Esophagus muscularis mucosa (tissue), 4 donors: ENCODE measurements at regions not wholly inside any gene's neighbourhood (a gene's known extent, or its start where the extent isn't known, plus 50 kb on each side); places are given as distances from the start of the nearest gene placed in this dataset.

Experiments used
- EP300 ChIP-seq: sonication (generic); formaldehyde crosslinking; IDR thresholded peaks from one replicate; pipeline ENCODE4 v1.6.1; 2017; ENCODE audit warnings: antibody characterized with exemption
- POLR2A ChIP-seq: fragments of 450-650 bp; IDR thresholded peaks from one replicate; pipeline ENCODE4 v1.6.1; 2017; ENCODE audit warnings: antibody characterized with exemption, moderate library complexity, mild to moderate bottlenecking, low read depth
- POLR2AphosphoS5 ChIP-seq, 2 donors: sonication (generic); formaldehyde crosslinking; IDR thresholded peaks; one replicate each; pipeline ENCODE4 v1.6.1; 2017; ENCODE audit warnings: antibody characterized with exemption in 2 of 2
- TF ChIP-seq, protein P1 (sequence below), 3 experiments: fragments of 200-600 bp in 2 of 3; fragments of 450-650 bp in 1 of 3; sonication (generic) in 2 of 3; IDR thresholded peaks; one replicate each; pipeline ENCODE4 v1.5.1; 2017 to 2019; ENCODE audit warnings: antibody characterized with exemption in 3 of 3, mild to moderate bottlenecking in 2 of 3, moderate library complexity in 1 of 3

DNA sequence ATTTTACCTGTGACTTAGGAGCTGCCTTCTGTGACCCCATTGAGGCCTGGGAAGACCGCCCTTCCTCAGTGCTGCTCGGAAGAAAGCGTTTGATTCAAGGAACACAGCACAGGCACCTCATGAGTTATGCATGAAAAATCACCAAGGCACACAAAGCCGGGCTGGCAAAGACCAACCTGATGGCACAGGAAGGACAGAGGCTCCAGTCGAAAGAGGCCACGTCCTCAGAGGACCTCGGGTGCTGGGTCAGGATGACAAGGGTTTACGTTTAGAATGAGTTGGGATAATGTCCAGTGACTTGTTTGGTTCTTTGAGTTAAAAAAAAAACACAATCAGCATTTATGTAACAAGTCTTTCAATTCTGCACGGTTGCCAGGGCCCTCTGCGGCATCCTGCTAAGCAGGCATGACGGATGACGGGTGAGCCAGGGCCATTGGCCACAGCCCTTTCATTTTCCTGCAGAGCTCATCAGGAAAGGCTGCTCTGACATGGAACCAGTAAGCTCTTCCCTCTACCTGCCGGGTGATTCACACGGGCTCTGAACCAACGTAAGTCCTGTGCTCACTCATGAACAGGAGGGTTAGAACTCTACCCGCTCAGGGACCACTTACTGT, 112.8 kb downstream of the DACT2 start:
- TF ChIP-seq, protein P1, sequence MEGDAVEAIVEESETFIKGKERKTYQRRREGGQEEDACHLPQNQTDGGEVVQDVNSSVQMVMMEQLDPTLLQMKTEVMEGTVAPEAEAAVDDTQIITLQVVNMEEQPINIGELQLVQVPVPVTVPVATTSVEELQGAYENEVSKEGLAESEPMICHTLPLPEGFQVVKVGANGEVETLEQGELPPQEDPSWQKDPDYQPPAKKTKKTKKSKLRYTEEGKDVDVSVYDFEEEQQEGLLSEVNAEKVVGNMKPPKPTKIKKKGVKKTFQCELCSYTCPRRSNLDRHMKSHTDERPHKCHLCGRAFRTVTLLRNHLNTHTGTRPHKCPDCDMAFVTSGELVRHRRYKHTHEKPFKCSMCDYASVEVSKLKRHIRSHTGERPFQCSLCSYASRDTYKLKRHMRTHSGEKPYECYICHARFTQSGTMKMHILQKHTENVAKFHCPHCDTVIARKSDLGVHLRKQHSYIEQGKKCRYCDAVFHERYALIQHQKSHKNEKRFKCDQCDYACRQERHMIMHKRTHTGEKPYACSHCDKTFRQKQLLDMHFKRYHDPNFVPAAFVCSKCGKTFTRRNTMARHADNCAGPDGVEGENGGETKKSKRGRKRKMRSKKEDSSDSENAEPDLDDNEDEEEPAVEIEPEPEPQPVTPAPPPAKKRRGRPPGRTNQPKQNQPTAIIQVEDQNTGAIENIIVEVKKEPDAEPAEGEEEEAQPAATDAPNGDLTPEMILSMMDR (IDR thresholded peaks at IDR 0.05): no peak
- TF ChIP-seq POLR2A (no peak), EP300 (no peak), POLR2AphosphoS5 (IDR thresholded peaks at IDR 0.05) (no peak)
